ENCODE measurements at regions not wholly inside any gene's neighbourhood (a gene's known extent, or its start where the extent isn't known, plus 50 kb on each side); places are given as distances from the start of the nearest gene placed in this dataset.

DNA sequence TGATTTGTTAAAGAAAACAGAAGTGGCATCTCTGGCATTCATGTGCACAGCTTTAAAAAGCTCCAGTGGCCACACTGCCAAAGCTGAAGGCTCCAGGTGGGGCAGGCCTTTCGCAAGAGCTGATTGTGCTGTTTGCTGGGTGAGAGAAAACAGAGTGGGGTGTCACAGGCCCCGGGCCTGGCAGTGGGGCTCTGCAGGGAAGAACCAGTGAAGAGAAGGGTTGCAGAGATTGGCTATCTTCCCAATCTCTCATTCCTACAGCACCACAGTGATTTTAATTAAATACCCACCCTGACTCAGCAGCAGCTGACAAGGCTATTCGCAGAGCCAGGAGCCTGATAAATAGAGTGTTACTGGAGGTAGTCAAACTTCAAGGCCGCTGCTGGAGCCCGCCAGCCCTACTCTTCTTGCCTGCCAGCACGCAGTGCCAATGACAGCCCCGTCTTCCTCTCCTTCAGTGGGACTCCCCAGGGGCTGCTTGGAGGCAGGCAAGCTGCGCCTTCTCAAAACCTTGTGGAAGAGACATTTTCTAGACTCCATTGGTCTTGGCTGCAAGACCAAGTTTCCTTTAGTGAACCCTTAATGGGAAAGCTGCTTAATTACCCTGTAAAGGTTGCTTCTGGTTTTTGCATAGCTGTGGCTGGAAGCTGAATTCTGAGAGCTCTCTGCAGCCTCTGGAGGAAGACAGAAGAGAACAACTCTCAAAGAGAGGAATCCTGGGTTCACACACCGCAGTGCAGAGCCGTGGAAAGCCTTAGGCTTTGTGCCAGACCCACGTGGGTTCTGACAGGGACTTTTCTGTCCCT, 225.8 kb upstream of the SLCO3A1 start:
- TF ChIP-seq, protein P1, sequence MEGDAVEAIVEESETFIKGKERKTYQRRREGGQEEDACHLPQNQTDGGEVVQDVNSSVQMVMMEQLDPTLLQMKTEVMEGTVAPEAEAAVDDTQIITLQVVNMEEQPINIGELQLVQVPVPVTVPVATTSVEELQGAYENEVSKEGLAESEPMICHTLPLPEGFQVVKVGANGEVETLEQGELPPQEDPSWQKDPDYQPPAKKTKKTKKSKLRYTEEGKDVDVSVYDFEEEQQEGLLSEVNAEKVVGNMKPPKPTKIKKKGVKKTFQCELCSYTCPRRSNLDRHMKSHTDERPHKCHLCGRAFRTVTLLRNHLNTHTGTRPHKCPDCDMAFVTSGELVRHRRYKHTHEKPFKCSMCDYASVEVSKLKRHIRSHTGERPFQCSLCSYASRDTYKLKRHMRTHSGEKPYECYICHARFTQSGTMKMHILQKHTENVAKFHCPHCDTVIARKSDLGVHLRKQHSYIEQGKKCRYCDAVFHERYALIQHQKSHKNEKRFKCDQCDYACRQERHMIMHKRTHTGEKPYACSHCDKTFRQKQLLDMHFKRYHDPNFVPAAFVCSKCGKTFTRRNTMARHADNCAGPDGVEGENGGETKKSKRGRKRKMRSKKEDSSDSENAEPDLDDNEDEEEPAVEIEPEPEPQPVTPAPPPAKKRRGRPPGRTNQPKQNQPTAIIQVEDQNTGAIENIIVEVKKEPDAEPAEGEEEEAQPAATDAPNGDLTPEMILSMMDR (IDR thresholded peaks at IDR 0.05) = no peak

DNA sequence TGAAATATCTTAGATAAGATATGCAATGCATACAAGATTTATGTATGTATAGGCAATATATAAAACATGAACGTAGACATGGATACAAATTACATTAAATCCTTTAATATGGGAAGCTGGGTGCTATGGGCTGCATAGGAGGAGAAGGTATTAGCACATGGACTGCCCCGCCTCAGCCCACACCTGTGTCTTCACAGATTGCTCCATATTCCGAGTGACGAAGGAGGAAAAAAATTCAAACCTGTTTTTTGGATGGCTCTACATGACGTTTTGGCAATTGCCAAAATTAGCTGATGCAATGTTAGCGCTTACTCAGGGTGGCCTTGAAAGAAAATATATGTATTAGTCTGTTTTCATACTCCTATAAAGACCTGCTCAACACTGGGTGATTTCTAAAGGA, 223.4 kb upstream of the SLCO3A1 start:
- TF ChIP-seq, protein P1 (IDR thresholded peaks at IDR 0.05) = no peak

DNA sequence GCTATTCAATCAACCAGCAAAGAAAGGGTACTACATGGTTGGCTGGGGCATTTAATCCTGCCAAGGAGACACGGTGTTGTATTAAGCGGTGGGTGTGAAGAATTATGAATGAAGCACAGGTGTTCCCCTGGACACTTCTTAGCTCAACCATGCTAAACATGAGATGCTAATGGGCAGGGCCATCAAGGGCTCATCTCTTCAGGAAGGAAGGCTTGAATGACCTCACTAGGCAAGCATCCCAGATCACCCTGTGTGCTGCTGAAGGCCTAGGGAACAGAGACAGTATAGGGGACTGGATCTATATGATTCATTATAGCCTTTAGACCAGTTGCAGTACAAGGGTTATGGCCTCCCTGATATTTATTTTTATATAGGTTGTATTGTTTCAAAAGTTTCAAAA, 221.3 kb upstream of the SLCO3A1 start:
- TF ChIP-seq, protein P1 (IDR thresholded peaks at IDR 0.05) = no peak

DNA sequence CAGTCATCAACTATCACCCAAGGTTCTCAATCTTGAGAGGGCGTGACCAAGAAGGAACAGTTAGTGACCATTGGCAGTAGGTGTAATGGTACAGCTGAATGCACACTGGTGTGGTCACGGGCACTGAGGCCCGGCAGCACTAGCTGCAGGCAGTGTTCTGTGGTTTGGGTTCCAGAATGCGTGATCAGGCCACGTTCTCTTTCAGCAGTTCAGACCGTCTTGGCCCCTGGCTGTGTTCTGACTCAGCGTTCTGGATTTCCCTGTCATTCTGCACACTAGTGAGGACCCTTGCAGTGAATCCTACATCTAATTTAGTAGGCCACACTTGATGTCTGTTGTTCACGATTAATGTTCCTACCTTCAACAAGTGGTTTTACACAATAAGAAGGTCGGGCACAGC, 220.5 kb upstream of the SLCO3A1 start:
- TF ChIP-seq, protein P1 (IDR thresholded peaks at IDR 0.05) = no peak

DNA sequence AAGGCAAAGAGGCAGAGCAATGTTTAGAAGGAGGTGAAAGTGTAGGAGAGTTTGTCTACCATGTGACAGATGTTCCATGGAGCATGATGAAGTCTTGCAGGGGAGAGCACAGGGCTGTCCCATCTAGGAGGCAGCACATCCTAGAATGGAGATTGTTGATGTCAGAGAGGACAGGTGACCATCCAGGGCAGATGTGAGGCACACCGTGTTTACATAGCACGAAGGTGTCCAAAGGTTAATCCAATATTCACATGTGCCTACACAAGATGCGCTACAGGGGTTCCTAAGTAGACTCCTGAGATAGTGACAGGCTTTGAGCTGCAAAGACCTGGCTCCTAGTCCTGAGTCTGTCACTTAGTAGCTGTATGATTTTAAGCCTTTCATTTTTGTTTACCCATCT, 219.3 kb upstream of the SLCO3A1 start:
- TF ChIP-seq, protein P1 (IDR thresholded peaks at IDR 0.05) = no peak

DNA sequence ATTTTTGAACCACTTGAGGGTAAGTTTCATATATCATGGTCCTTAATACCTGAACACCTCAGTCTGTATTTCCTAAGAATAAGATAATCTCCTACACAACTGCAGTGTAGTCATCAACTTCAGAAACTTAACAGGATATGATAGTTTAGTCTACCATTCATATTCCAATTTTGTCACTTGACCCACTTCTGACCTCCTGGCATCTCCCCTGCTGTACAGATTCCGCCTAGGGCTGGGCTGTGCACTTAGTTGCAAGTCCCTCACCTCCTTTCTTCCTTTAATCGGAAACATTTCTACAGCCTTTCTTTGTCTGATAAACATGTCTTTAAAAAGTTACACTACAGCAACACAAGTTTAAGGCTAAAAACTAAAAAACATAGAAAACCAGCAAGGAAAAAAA, 218.4 kb upstream of the SLCO3A1 start:
- TF ChIP-seq, protein P1 (IDR thresholded peaks at IDR 0.05) = no peak

DNA sequence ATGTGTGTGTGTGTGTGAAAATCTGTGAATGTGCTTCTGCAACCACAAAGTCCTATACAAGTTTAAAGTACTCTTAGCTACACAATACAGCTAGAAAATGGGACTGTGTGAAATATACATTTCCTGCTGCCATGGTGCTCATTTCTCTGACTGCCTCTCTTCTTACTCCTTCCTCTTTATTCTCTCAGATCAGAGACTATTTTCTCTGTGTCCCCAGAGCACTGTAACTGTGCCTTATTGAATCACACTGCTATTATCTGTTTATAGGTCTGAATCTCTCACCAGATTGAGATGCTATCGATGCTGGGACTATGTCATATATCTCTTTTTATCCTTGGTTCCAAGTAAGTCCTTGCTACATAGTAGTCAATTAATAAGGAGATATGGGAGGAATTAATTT, 217.9 kb upstream of the SLCO3A1 start:
- TF ChIP-seq, protein P1 (IDR thresholded peaks at IDR 0.05) = no peak

DNA sequence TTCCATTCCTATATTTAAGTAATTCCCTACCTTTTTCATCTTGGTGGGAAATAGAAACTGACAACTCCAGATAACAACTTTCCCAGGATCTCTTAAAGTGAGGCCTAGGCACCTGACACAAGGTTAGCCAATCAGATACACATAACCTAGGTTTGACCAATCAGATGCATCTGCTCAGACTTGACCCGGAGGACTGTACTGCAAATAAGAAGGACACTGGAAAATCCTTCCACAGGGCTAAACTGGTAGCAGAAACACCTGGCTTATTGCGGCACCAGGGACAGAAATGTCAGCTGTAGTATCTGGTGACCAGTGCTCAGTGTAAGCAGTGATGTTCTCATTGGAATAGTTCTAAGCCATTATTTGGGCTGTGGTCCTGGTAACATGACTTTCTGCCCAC, 204.5 kb upstream of the SLCO3A1 start:
- TF ChIP-seq, protein P1 (IDR thresholded peaks at IDR 0.05) = no peak

Data from LNCAP (cell line).